Heart left ventricle (tissue), 16 donors: ENCODE measurements at regions not wholly inside any gene's neighbourhood (a gene's known extent, or its start where the extent isn't known, plus 50 kb on each side); places are given as distances from the start of the nearest gene placed in this dataset.

ENCODE experiments used
- ATAC-seq, 4 donors: fragments of 200-7000 bp; cut with Tn5 transposase; one replicate each; pipeline ENCODE4 v1.9.1; 2020 to 2022; ENCODE audit warnings: moderate library complexity in 4 of 4, mild to moderate bottlenecking in 3 of 4, moderate number of reproducible peaks in 1 of 4
- DNase-seq, 5 donors: peaks; one replicate each; pipeline ENCODE4 v3.0.0-alpha.2; 2020
- H3K27ac ChIP-seq, 12 donors: fragments of 200-600 bp; sonication (generic) in 4 of 12; one replicate each; pipeline versions ENCODE4 v1.5.0 to v1.8.0; 2016 to 2022; ENCODE audit warnings: mild to moderate bottlenecking in 2 of 12
- H3K27me3 ChIP-seq, 9 donors: fragments of 200-600 bp; sonication (generic) in 2 of 9; one replicate each; pipeline versions ENCODE4 v1.5.1 to v1.8.0; 2016 to 2022; ENCODE audit warnings: mild to moderate bottlenecking in 3 of 9
- H3K36me3 ChIP-seq, 9 donors: fragments of 200-600 bp; sonication (generic) in 2 of 9; one replicate each; pipeline versions ENCODE4 v1.5.0 to v1.8.0; 2018 to 2022; ENCODE audit warnings: mild to moderate bottlenecking in 2 of 9
- H3K4me1 ChIP-seq, 12 donors: fragments of 200-600 bp; sonication (generic) in 4 of 12; one replicate each; pipeline versions ENCODE4 v1.5.0 to v1.8.0; 2016 to 2022; ENCODE audit warnings: mild to moderate bottlenecking in 3 of 12
- H3K4me3 ChIP-seq, 12 donors: fragments of 200-600 bp; sonication (generic) in 4 of 12; one replicate each; pipeline versions ENCODE4 v1.5.0 to v1.8.0; 2017 to 2022; ENCODE audit warnings: mild to moderate bottlenecking in 9 of 12, moderate library complexity in 4 of 12
- H3K9me3 ChIP-seq, 12 donors: fragments of 200-600 bp; sonication (generic) in 4 of 12; one replicate each; pipeline versions ENCODE4 v1.5.0 to v1.8.0; 2016 to 2022; ENCODE audit warnings: mild to moderate bottlenecking in 1 of 12
- POLR2A ChIP-seq, 2 donors: fragments of 450-650 bp; IDR thresholded peaks; one replicate each; pipeline ENCODE4 v1.6.1; 2017; ENCODE audit warnings: antibody characterized with exemption in 2 of 2, mild to moderate bottlenecking in 2 of 2, moderate library complexity in 2 of 2
- WGBS, 4 donors: extraction: QIAGEN DNeasy Blood & Tissue Kit in 2 of 4; methylation state at CpG; one replicate each; pipeline versions ENCODE4 v1.1.5 to v1.1.7; 2013 to 2018; 5-methylcytosine and 5-hydroxymethylcytosine counted together
- intact Hi-C, 10 donors: fragments of 100-400 bp; cut with DNase I; formaldehyde crosslinking; loops; one replicate each; pipeline versions ENCODE4 v1.11.1 to v1.14.2; 2022
- TF ChIP-seq, protein P1 (sequence below), 12 donors: fragments of 200-600 bp; sonication (generic) in 4 of 12; IDR thresholded peaks; one replicate each; pipeline versions ENCODE4 v1.5.0 to v1.8.0; 2018 to 2022; ENCODE audit warnings: antibody characterized with exemption in 12 of 12, mild to moderate bottlenecking in 5 of 12
- donor health status: ischemic (EF 13 %, LVEDD 7.1; RV severe dilation, severe dysfunction).
- donor health status: healthy with polysubstance abuse.
- donor health status: DM: no; HTN: yes; CAD: no.
- donor health status: DM: no; HTN: no; CAD: no.
- donor health status: ischemic (EF 25% LVEDD 6.9; RV normal size, moderate dysfunction).
- donor health status: ischemic (EF 25% LVEDD 5.7; RV mildly dilated, moderate dysfunction).
- donor health status: healthy.
- donor health status: DM: yes; HTN: yes; CAD: no.
- donor health status: ischemic (EF 35%, LVEDD 5.7; RV mildly dilated, moderate dysfunction).
- donor health status: nonischemic (EF 11% LVEDD 7.7; RV severe dilation, severe dysfunction).
- donor health status: DM: yes; HTN: yes; CAD: no.
- donor health status: PGD.
- donor health status: ischemic (EF 29% LVEDD 5.4; RV normal size, mild dysfunction).
- donor health status: nonischemic (EF 23%, LVEDD 6.1; RV moderate dilation, normal function).

DNA sequence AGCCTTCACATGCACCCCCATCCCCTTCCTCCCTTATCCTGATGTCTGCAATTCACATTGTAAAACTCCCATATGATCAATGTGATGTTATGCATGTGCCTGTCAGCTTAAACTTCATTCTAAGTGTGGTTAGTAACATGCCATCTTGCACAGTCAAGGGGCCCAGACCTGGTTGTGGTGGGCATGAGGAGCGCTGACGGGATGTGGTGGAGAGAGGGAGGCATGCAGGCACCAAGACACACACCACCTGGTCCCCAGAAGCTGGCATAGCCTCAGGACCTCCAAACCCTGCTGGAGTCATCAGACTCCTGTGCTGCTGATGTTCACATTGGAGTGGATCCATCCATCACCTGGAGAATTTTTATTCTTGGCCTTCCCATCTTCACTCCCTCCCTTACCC is 90.5 kb upstream of the ABCC4 start:
- no peak overlapping the region for H3K4me3 ChIP-seq
- peaks cover 0 to 4% (median 0%) of the 10 kb centered on the region in 9 donors for H3K27me3 ChIP-seq
- WGBS, 4 donors, result 91 to 92% (median 91%) methylated on average over 2 of the region's 2 CpGs
- DNase-seq (no peak), ATAC-seq (no peak)
- H3K9me3 ChIP-seq, result no peaks in the 10 kb centered on the region
- no peak overlapping the region for H3K27ac ChIP-seq
- intact Hi-C loops, result no loop called here
- no peak for TF ChIP-seq POLR2A (IDR thresholded peaks at IDR 0.05)
- TF ChIP-seq, protein P1, sequence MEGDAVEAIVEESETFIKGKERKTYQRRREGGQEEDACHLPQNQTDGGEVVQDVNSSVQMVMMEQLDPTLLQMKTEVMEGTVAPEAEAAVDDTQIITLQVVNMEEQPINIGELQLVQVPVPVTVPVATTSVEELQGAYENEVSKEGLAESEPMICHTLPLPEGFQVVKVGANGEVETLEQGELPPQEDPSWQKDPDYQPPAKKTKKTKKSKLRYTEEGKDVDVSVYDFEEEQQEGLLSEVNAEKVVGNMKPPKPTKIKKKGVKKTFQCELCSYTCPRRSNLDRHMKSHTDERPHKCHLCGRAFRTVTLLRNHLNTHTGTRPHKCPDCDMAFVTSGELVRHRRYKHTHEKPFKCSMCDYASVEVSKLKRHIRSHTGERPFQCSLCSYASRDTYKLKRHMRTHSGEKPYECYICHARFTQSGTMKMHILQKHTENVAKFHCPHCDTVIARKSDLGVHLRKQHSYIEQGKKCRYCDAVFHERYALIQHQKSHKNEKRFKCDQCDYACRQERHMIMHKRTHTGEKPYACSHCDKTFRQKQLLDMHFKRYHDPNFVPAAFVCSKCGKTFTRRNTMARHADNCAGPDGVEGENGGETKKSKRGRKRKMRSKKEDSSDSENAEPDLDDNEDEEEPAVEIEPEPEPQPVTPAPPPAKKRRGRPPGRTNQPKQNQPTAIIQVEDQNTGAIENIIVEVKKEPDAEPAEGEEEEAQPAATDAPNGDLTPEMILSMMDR (IDR thresholded peaks at IDR 0.05), result no peak
- peaks cover 0 to 8% (median 1%) of the 10 kb centered on the region in 12 donors for H3K4me1 ChIP-seq
- no peaks in the 10 kb centered on the region for H3K36me3 ChIP-seq

GRCh38 chr13:95392597-95392996 is 91.3 kb upstream of the ABCC4 start:
- peaks cover 0 to 6% (median 1%) of the 10 kb centered on the region in 12 donors for H3K4me1 ChIP-seq
- H3K27me3 ChIP-seq, result peaks cover 0 to 4% (median 0%) of the 10 kb centered on the region in 9 donors
- intact Hi-C loops, result no loop called here
- WGBS, 4 donors, result 88 to 93% (median 91%) methylated on average over 3 of the region's 3 CpGs
- no peak for ATAC-seq
- no peaks in the 10 kb centered on the region for H3K9me3 ChIP-seq
- DNase-seq, result no peak
- no peaks in the 10 kb centered on the region for H3K36me3 ChIP-seq
- no peak overlapping the region for H3K27ac ChIP-seq
- H3K4me3 ChIP-seq, result no peak overlapping the region
- no peak for TF ChIP-seq POLR2A (IDR thresholded peaks at IDR 0.05)
- TF ChIP-seq, protein P1 (IDR thresholded peaks at IDR 0.05), result no peak

DNA sequence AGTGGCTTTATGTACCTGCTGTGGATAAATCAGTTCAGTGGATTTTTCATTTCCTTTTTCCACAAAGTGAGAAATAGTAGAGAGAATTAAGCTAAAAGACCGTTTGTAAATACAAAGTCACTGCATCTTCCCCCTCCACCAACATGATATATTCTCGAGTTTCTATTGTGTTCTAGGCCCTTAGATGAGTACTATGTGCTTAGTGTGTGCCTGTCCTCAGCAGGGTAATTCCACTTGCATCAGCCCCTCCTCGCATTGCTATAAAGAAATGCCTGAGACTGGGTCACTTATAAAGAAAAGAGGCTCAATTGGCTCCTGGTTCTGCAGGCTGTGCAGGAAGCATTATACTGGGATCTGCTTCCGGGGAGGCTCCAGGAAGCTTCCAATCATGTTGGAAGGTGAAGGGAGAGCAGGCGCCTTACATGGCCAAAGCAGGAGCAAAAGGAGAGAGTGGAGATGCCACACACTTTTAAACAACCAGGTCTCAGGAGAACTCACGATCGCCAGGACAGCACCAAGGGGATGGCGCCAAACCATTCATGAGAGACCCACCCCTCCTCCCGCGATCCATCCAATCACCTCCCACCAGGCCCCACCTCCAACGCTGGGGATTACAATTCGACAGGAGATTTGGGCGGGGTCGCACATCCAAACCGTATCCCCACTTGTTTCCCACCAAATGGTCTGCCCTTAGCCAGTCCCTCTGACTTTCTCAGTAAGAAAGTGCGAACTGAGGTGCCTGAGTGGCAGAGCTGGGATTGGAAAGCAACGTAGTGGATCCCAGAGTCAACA is 102.3 kb upstream of the ABCC4 start:
- peak overlapping the region in 10 of 12 donors; percentile 25 to 54 (median 44) for H3K4me3 ChIP-seq
- peaks cover 0 to 4% (median 0%) of the 10 kb centered on the region in 9 donors for H3K27me3 ChIP-seq
- peaks cover 0 to 8% (median 5%) of the 10 kb centered on the region in 12 donors for H3K4me1 ChIP-seq
- no peaks in the 10 kb centered on the region for H3K36me3 ChIP-seq
- no peak overlapping the region for H3K27ac ChIP-seq
- intact Hi-C loops, result loop anchor here in 9 of 10 donors (1.0 to 10.0 kb wide), 9 partner anchors 74 to 729 kb away; no protein-coding TSS in a partner anchor
- WGBS, 4 donors, result 29 to 36% (median 31%) methylated on average over 17 of the region's 17 CpGs
- ATAC-seq (peak in 2 of 4 donors; percentile 21 to 28), DNase-seq (no peak)
- H3K9me3 ChIP-seq, result no peaks in the 10 kb centered on the region
- no peak for TF ChIP-seq POLR2A (IDR thresholded peaks at IDR 0.05)
- TF ChIP-seq, protein P1 (IDR thresholded peaks at IDR 0.05), result no peak

GRCh38 chr13:95404141-95404882 is 103.1 kb upstream of the ABCC4 start:
- intact Hi-C loops, result loop anchor here in 9 of 10 donors (1.0 to 10.0 kb wide), 9 partner anchors 73 to 730 kb away; no protein-coding TSS in a partner anchor
- peaks cover 0 to 4% (median 0%) of the 10 kb centered on the region in 9 donors for H3K27me3 ChIP-seq
- peaks cover 0 to 8% (median 5%) of the 10 kb centered on the region in 12 donors for H3K4me1 ChIP-seq
- peak overlapping the region in 10 of 12 donors; percentile 25 to 54 (median 44) for H3K4me3 ChIP-seq
- WGBS, 4 donors, result 11 to 12% (median 12%) methylated on average over 24 of the region's 24 CpGs
- no peaks in the 10 kb centered on the region for H3K9me3 ChIP-seq
- ATAC-seq (peak; percentile 72 to 96 (median 94)), DNase-seq (peak; percentile 81 to 90 (median 82))
- H3K36me3 ChIP-seq, result no peaks in the 10 kb centered on the region
- TF ChIP-seq, protein P1 (IDR thresholded peaks at IDR 0.05), result peak; percentile 89 to 97 (median 93)
- no peak for TF ChIP-seq POLR2A (IDR thresholded peaks at IDR 0.05)
- no peak overlapping the region for H3K27ac ChIP-seq
